K562 (cell line): ENCODE measurements at regions not wholly inside any gene's neighbourhood (a gene's known extent, or its start where the extent isn't known, plus 50 kb on each side); places are given as distances from the start of the nearest gene placed in this dataset.

ENCODE experiments used
- ATAC-seq: fragments of 200-7000 bp; cut with Tn5 transposase; 3 replicates; pipeline ENCODE4 v1.9.1; 2020; ENCODE audit warnings: moderate library complexity
- BruUV-seq: library from RNA; stranded (reverse); fragments of 400-500 nt; replicated peaks from 2 replicates; lab custom pipeline; 2021; lab: Mats Ljungman, UMichigan
- CTCF ChIA-PET: fragments of 300-600 bp; formaldehyde crosslinking; extraction: SDS; loops from one replicate; lab custom pipeline; 2021; ENCODE audit warnings: low intra/inter-chr PET ratio; lab: Yijun Ruan, JAX
- POLR2A ChIA-PET: fragments of 300-600, 350-650 bp; sonication (Branson Sonifier 250); formaldehyde crosslinking; extraction: SDS; loops from one replicate; lab custom pipeline; 2021; ENCODE audit warnings: antibody characterized with exemption, inconsistent platforms; lab: Yijun Ruan, JAX
- DNase-seq, 4 experiments: peaks; one replicate each; pipeline versions ENCODE4 v3.0.0 to v3.0.0-alpha.2; 2011 to 2018; ENCODE audit warnings: low spot score in 3 of 4, mixed read lengths in 3 of 4; ENCODE audit errors: extremely low read depth in 1 of 4
- FAIRE-seq: peaks from 2 replicates; lab custom pipeline; 2011; peaks lifted over from hg19 to GRCh38; lab: Jason Lieb, UNC
- H2AFZ ChIP-seq: 2 replicates; pipeline ENCODE4 v1.6.0; 2011; ENCODE audit warnings: low read depth, low read length, control low read depth, inconsistent platforms
- H3K27ac ChIP-seq: fragments of 200-600 bp; 3 replicates; pipeline ENCODE4 v1.8.0; 2011; ENCODE audit warnings: low read depth, mild to moderate bottlenecking, control low read depth, inconsistent platforms, low read length, moderate library complexity, mixed read lengths; ENCODE audit errors: extremely low read depth
- H3K27me3 ChIP-seq, 2 experiments: fragments of 300-600 bp in 1 of 2; 2 replicates in 1 of 2; 3 replicates in 1 of 2; pipeline versions ENCODE4 v1.6.0 to v1.8.0; 2011; ENCODE audit warnings: inconsistent platforms in 2 of 2, low read length in 2 of 2, mild to moderate bottlenecking in 1 of 2, mixed read lengths in 1 of 2, moderate library complexity in 1 of 2; ENCODE audit not compliant: control insufficient read depth in 2 of 2, insufficient read depth in 2 of 2
- H3K36me3 ChIP-seq: fragments of 300-600 bp; 3 replicates; pipeline ENCODE4 v1.8.0; 2011; ENCODE audit warnings: mild to moderate bottlenecking, low read length, inconsistent platforms; ENCODE audit not compliant: control insufficient read depth, insufficient read depth
- H3K4me1 ChIP-seq, 2 experiments: fragments of 200-600 bp in 1 of 2; replicated peaks in 1 of 2; 2 replicates in 1 of 2; 3 replicates in 1 of 2; pipeline versions ENCODE4 v1.5.1 to v1.8.0; 2011; ENCODE audit warnings: inconsistent platforms in 2 of 2, low read length in 2 of 2, mild to moderate bottlenecking in 1 of 2, mixed read lengths in 1 of 2, moderate library complexity in 1 of 2; ENCODE audit not compliant: control insufficient read depth in 2 of 2, insufficient read depth in 2 of 2
- H3K4me2 ChIP-seq: 2 replicates; pipeline ENCODE4 v1.6.1; 2011; ENCODE audit warnings: low read length, control low read depth, inconsistent platforms, mixed read lengths; ENCODE audit not compliant: insufficient read depth
- H3K4me3 ChIP-seq: fragments of 200-600 bp; sonication (generic), shearing (Covaris generic); 2 replicates; pipeline ENCODE4 v1.5.1; 2016; ENCODE audit warnings: control low read depth, inconsistent platforms
- H3K79me2 ChIP-seq: fragments of 200-600 bp; 3 replicates; pipeline ENCODE4 v1.8.0; 2011; ENCODE audit warnings: low read length, inconsistent platforms; ENCODE audit not compliant: control insufficient read depth, insufficient read depth
- H3K9ac ChIP-seq, 2 experiments: 2 replicates each; pipeline versions ENCODE4 v1.6.0 to v1.6.1; 2011; ENCODE audit warnings: low read depth in 2 of 2, low read length in 2 of 2, control low read depth in 1 of 2, inconsistent platforms in 1 of 2, mild to moderate bottlenecking in 1 of 2, mixed read lengths in 1 of 2; ENCODE audit not compliant: insufficient read depth in 1 of 2
- H3K9me1 ChIP-seq: one replicate; pipeline ENCODE4 v1.6.0; 2011; ENCODE audit warnings: inconsistent platforms, mild to moderate bottlenecking, low read length, moderate library complexity; ENCODE audit not compliant: control insufficient read depth, insufficient read depth
- H3K9me3 ChIP-seq: replicated peaks from 2 replicates; pipeline ENCODE4 v1.5.1; 2011; ENCODE audit warnings: low read depth, low read length, inconsistent platforms; ENCODE audit not compliant: control insufficient read depth, insufficient read depth
- H4K20me1 ChIP-seq: replicated peaks from 2 replicates; pipeline ENCODE4 v1.6.1; 2011; ENCODE audit warnings: low read length, inconsistent platforms, mixed read lengths; ENCODE audit not compliant: control insufficient read depth, insufficient read depth
- ASH1L ChIP-seq: fragments of 450-650 bp; IDR thresholded peaks from 2 replicates; pipeline ENCODE4 v1.6.1; 2018; ENCODE audit warnings: borderline replicate concordance, mild to moderate bottlenecking, low read depth; ENCODE audit not compliant: partially characterized antibody
- NFIC ChIP-seq: fragments of 450-650 bp; IDR thresholded peaks from 2 replicates; pipeline ENCODE4 v1.6.1; 2017; ENCODE audit warnings: mild to moderate bottlenecking, inconsistent platforms
- ZNF740 ChIP-seq, 3 experiments: fragments of 200-800 bp in 1 of 3; sonication (Bioruptor generic) in 1 of 3; sonication (generic) in 1 of 3; formaldehyde crosslinking in 1 of 3; IDR thresholded peaks; 2 replicates each; pipeline versions ENCODE4 v1.6.1 to v1.8.0; 2016 to 2022; ENCODE audit warnings: mild to moderate bottlenecking in 2 of 3, missing compliant biosample characterization in 2 of 3, missing genetic modification characterization in 2 of 3, missing genetic modification reagents in 1 of 3
- WGBS: fragments of 100-300 bp; shearing (Covaris generic); methylation state at CpG from one replicate; pipeline ENCODE4 v1.1.6; 2016; ENCODE audit warnings: low coverage, mixed read lengths; ENCODE audit not compliant: insufficient coverage; ENCODE audit errors: missing lambda C conversion rate; 5-methylcytosine and 5-hydroxymethylcytosine counted together
- in situ Hi-C: fragments of 300-500 bp; cut with MboI; formaldehyde crosslinking; loops from 4 replicates; pipeline ENCODE4 v1.15.0; 2018; ENCODE audit warnings: inconsistent platforms, mixed read lengths
- intact Hi-C: fragments of 100-400 bp; cut with micrococcal nuclease; formaldehyde crosslinking; loops from 2 replicates; pipeline ENCODE4 v1.14.2; 2022

DNA sequence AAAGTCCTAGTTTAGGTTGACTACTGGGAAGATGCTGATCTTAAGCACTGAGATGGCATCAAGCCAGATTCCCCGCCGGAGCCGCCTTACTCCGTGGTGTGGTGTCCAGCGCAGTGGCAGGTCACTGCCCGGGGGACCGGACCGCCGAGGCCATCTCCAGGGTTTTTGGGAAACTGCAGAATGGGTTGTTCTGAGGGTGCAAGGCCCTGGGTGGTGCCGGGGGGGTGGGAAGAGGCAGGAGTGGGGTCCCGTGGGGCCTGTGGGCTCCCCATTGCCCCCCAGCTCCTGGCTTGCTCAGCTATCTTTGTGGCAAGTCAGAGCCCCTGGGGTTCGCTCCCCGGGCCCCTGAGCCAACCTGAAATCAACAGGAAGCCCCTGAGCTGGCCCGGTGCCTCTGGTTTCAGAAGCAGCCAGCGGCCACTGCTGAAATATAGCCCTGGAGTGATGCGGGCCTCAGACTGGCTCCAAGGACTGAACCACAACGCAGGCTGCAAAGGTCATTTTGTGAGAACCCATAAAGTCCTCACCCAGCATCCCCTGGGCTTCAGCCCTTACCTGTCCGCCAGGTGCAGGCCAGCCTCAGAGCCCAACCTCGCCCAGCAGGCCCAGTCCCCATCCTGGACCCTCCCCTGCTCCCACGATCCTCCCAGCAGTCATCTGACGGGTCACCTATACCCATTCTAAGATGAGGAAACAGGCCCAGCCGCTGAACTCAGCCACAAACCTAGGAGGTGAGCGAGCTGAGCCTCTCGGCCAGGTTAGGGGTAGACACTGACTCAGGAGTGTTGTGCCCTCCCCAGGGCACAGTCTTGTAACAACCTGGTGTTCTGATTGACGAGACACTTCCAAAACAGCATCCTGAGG is 102.7 kb downstream of the PDGFA start:
- FAIRE-seq (no peak), ATAC-seq (no peak), DNase-seq (no peak)
- 2% methylated on average over 24 of the region's 25 CpGs for WGBS
- no peaks in the 10 kb centered on the region for H3K79me2 ChIP-seq
- H3K4me1 ChIP-seq, result peaks cover 0 to 30% of the 10 kb centered on the region in 2 experiments; a peak in 2 of 5 replicates
- H3K4me3 ChIP-seq, result no peak overlapping the region
- H2AFZ ChIP-seq, result no peak overlapping the region
- no peak for TF ChIP-seq ASH1L
- peak; percentile 63 for TF ChIP-seq NFIC
- no peak for TF ChIP-seq ZNF740 (CRISPR knock-in tag; IDR thresholded peaks at IDR 0.05)
- no peak for TF ChIP-seq ZNF740 (tag; IDR thresholded peaks at IDR 0.05)
- H3K9ac ChIP-seq, result no peak overlapping the region
- no peaks in the 10 kb centered on the region for H3K36me3 ChIP-seq
- CTCF ChIA-PET, result no interaction called here
- no TSS peak for BruUV-seq
- H3K9me1 ChIP-seq, result no peaks in the 10 kb centered on the region
- POLR2A ChIA-PET, result interaction anchor here (0.8 kb wide), 1 partner anchor 72 kb away, joined by 3 read pairs; no protein-coding TSS in a partner anchor
- intact Hi-C loops, result no loop called here
- no peak overlapping the region for H3K4me2 ChIP-seq
- peaks cover 35 to 70% of the 10 kb centered on the region in 2 experiments for H3K27me3 ChIP-seq
- in situ Hi-C loops, result no loop called here
- no peak overlapping the region for H3K27ac ChIP-seq
- H4K20me1 ChIP-seq, result no peaks in the 10 kb centered on the region; the same call in 1 of the 2 replicates
- no peaks in the 10 kb centered on the region for H3K9me3 ChIP-seq
